KMS-11 (cell line): ENCODE measurements at regions not wholly inside any gene's neighbourhood (a gene's known extent, or its start where the extent isn't known, plus 50 kb on each side); places are given as distances from the start of the nearest gene placed in this dataset.

Experiments used
- H2AFZ ChIP-seq: fragments of 200-600 bp; sonication (generic); 2 replicates; pipeline ENCODE4 v1.6.1; 2016; ENCODE audit warnings: antibody characterized with exemption, mixed run types, low read depth
- H3K27ac ChIP-seq: fragments of 200-600 bp; sonication (generic); 2 replicates; pipeline ENCODE4 v1.6.1; 2016; ENCODE audit warnings: mild to moderate bottlenecking, mixed run types
- H3K27me3 ChIP-seq: fragments of 200-600 bp; sonication (generic); 2 replicates; pipeline ENCODE4 v1.6.1; 2017; ENCODE audit warnings: mild to moderate bottlenecking, low read depth, mixed run types, moderate library complexity; ENCODE audit not compliant: insufficient read depth
- H3K36me3 ChIP-seq: fragments of 200-600 bp; sonication (generic); 2 replicates; pipeline ENCODE4 v1.6.1; 2017; ENCODE audit warnings: mild to moderate bottlenecking, mixed run types; ENCODE audit not compliant: insufficient read depth
- H3K4me1 ChIP-seq: fragments of 200-600 bp; sonication (generic); 2 replicates; pipeline ENCODE4 v1.6.1; 2016; ENCODE audit warnings: mild to moderate bottlenecking, low read depth, mixed run types; ENCODE audit not compliant: poor library complexity, severe bottlenecking
- H3K4me2 ChIP-seq: fragments of 200-600 bp; sonication (generic); 2 replicates; pipeline ENCODE4 v1.7.0; 2016; ENCODE audit warnings: mild to moderate bottlenecking, mixed run types
- H3K4me3 ChIP-seq: fragments of 200-600 bp; sonication (generic); IDR thresholded peaks from 2 replicates; pipeline ENCODE4 v1.6.1; 2017; ENCODE audit warnings: low read depth, low read length, mixed read lengths; ENCODE audit not compliant: insufficient read depth
- H3K79me2 ChIP-seq: fragments of 200-600 bp; sonication (generic); 2 replicates; pipeline ENCODE4 v1.6.1; 2016; ENCODE audit warnings: low read depth, mixed run types; ENCODE audit not compliant: insufficient read depth
- H3K9ac ChIP-seq: fragments of 200-600 bp; sonication (generic); 2 replicates; pipeline ENCODE4 v1.6.1; 2016; ENCODE audit warnings: mild to moderate bottlenecking, mixed run types
- H4K20me1 ChIP-seq: fragments of 200-600 bp; sonication (generic); 2 replicates; pipeline ENCODE4 v1.6.1; 2016; ENCODE audit warnings: mild to moderate bottlenecking, mixed run types; ENCODE audit not compliant: insufficient read depth
- CTCF ChIP-seq: fragments of 200-600 bp; sonication (generic); conservative IDR thresholded peaks from 2 replicates; pipeline ENCODE4 v1.6.1; 2017; ENCODE audit warnings: low read depth, mild to moderate bottlenecking, antibody characterized with exemption, low read length, moderate library complexity, mixed read lengths

- no peaks in the 10 kb centered on the region for H4K20me1 ChIP-seq
- no peaks in the 10 kb centered on the region for H3K79me2 ChIP-seq
- H3K4me3 ChIP-seq = no peak overlapping the region
- H3K4me1 ChIP-seq = peaks cover 25% of the 10 kb centered on the region
- no peak overlapping the region for H3K9ac ChIP-seq
- no peak for TF ChIP-seq CTCF
- no peaks in the 10 kb centered on the region for H3K27me3 ChIP-seq
- no peak overlapping the region for H2AFZ ChIP-seq
- H3K36me3 ChIP-seq = no peaks in the 10 kb centered on the region
- H3K4me2 ChIP-seq = no peak overlapping the region; the same call in 1 of the 2 replicates
- no peak overlapping the region for H3K27ac ChIP-seq
These were observed 53.8 kb upstream of the RXRA start for GRCh38 chr9:134272302-134273023.

GRCh38 chr9:134273647-134274046, 52.6 kb upstream of the RXRA start:
- Histone ChIP-seq H3K4me2 (no peak overlapping the region), H3K27me3 (no peaks in the 10 kb centered on the region), H3K27ac (no peak overlapping the region), H3K79me2 (no peaks in the 10 kb centered on the region), H3K4me1 (peaks cover 14% of the 10 kb centered on the region), H3K9ac (no peak overlapping the region), H2AFZ (no peak overlapping the region), H3K36me3 (no peaks in the 10 kb centered on the region), H4K20me1 (no peaks in the 10 kb centered on the region), H3K4me3 (no peak overlapping the region)
- TF ChIP-seq CTCF = no peak

- Histone ChIP-seq H3K27ac (no peak overlapping the region), H3K4me1 (no peaks in the 10 kb centered on the region), H3K79me2 (no peaks in the 10 kb centered on the region), H3K9ac (no peak overlapping the region), H3K36me3 (no peaks in the 10 kb centered on the region), H3K27me3 (no peaks in the 10 kb centered on the region), H4K20me1 (no peaks in the 10 kb centered on the region), H3K4me2 (no peak overlapping the region), H3K4me3 (no peak overlapping the region), H2AFZ (no peak overlapping the region)
- no peak for TF ChIP-seq CTCF
These were observed 50.9 kb upstream of the RXRA start for GRCh38 chr9:134275375-134275774.

- Histone ChIP-seq H2AFZ (no peak overlapping the region), H3K79me2 (no peaks in the 10 kb centered on the region), H3K4me1 (no peaks in the 10 kb centered on the region), H3K4me2 (no peak overlapping the region), H3K27ac (no peak overlapping the region), H3K36me3 (no peaks in the 10 kb centered on the region), H4K20me1 (no peaks in the 10 kb centered on the region), H3K27me3 (no peaks in the 10 kb centered on the region), H3K9ac (no peak overlapping the region), H3K4me3 (no peak overlapping the region)
- TF ChIP-seq CTCF = no peak
These were observed 49.6 kb upstream of the RXRA start for GRCh38 chr9:134276453-134277245.
